Transverse colon (tissue), 4 donors: ENCODE measurements at regions not wholly inside any gene's neighbourhood (a gene's known extent, or its start where the extent isn't known, plus 50 kb on each side); places are given as distances from the start of the nearest gene placed in this dataset.

Experiments used
- DNase-seq: peaks from one replicate; pipeline ENCODE4 v3.0.0-alpha.2; 2019
- H3K27ac ChIP-seq, 4 donors: fragments of 200-600 bp; sonication (generic); 2 replicates each; pipeline ENCODE4 v1.5.1; 2016 to 2018; ENCODE audit warnings: inconsistent platforms in 4 of 4
- H3K27me3 ChIP-seq: fragments of 200-600 bp; sonication (generic); 2 replicates; pipeline ENCODE4 v1.5.1; 2017; ENCODE audit warnings: inconsistent platforms
- H3K36me3 ChIP-seq, 4 donors: fragments of 200-600 bp; sonication (generic); 2 replicates each; pipeline ENCODE4 v1.5.1; 2017 to 2019; ENCODE audit warnings: inconsistent platforms in 4 of 4
- H3K4me1 ChIP-seq, 4 donors: fragments of 200-600 bp; sonication (generic); 2 replicates each; pipeline ENCODE4 v1.5.1; 2017 to 2020; ENCODE audit warnings: inconsistent platforms in 4 of 4
- H3K4me3 ChIP-seq, 4 donors: fragments of 200-600 bp; sonication (generic); 1 replicate in 1 of 4; 2 replicates in 3 of 4; pipeline versions ENCODE4 v1.5.1 to v1.6.1; 2017 to 2019; ENCODE audit warnings: inconsistent platforms in 4 of 4
- H3K9me3 ChIP-seq, 2 donors: fragments of 200-600 bp; sonication (generic); 2 replicates each; pipeline ENCODE4 v1.5.1; 2017 to 2019; ENCODE audit warnings: inconsistent platforms in 2 of 2
- EP300 ChIP-seq: sonication (generic); formaldehyde crosslinking; IDR thresholded peaks from one replicate; pipeline ENCODE4 v1.6.1; 2017; ENCODE audit warnings: antibody characterized with exemption, low read depth
- POLR2A ChIP-seq: fragments of 450-650 bp; IDR thresholded peaks from one replicate; pipeline ENCODE4 v1.6.1; 2016; ENCODE audit warnings: antibody characterized with exemption, mild to moderate bottlenecking, moderate library complexity
- POLR2AphosphoS5 ChIP-seq, 3 donors: sonication (generic); formaldehyde crosslinking; IDR thresholded peaks; one replicate each; pipeline ENCODE4 v1.6.1; 2016; ENCODE audit warnings: antibody characterized with exemption in 3 of 3
- WGBS, 2 donors: methylation state at CpG; one replicate each; pipeline ENCODE4 v1.1.5; 2018; ENCODE audit warnings: low coverage in 1 of 2; 5-methylcytosine and 5-hydroxymethylcytosine counted together
- in situ Hi-C, 4 donors: fragments of 200-750 bp; cut with MboI; loops; one replicate each; pipeline versions ENCODE4 v1.15.0 to v1.15.1; 2017; ENCODE audit warnings: low sequenced_read_pairs in 3 of 4, low pct_ligation_motif_present in 1 of 4, low pct_unique_long_range_greater_than_20kb in 1 of 4
- intact Hi-C: fragments of 100-400 bp; cut with DNase I; formaldehyde crosslinking; loops from one replicate; pipeline ENCODE4 v1.15.1; 2023; ENCODE audit warnings: low total_unique reads
- TF ChIP-seq, protein P1 (sequence below), 5 experiments: fragments of 200-600 bp in 3 of 5; fragments of 450-650 bp in 2 of 5; sonication (generic) in 3 of 5; IDR thresholded peaks; 1 replicate in 2 of 5; 2 replicates in 3 of 5; pipeline ENCODE4 v1.5.1; 2016 to 2017; ENCODE audit warnings: antibody characterized with exemption in 5 of 5, inconsistent platforms in 3 of 5, mild to moderate bottlenecking in 2 of 5, moderate library complexity in 1 of 5

- Histone ChIP-seq H3K9me3 (no peaks in the 10 kb centered on the region), H3K27me3 (no peaks in the 10 kb centered on the region), H3K4me1 (no peaks in the 10 kb centered on the region), H3K4me3 (no peak overlapping the region), H3K36me3 (no peaks in the 10 kb centered on the region), H3K27ac (no peak overlapping the region)
- intact Hi-C loops, result no loop called here
- TF ChIP-seq, protein P1, sequence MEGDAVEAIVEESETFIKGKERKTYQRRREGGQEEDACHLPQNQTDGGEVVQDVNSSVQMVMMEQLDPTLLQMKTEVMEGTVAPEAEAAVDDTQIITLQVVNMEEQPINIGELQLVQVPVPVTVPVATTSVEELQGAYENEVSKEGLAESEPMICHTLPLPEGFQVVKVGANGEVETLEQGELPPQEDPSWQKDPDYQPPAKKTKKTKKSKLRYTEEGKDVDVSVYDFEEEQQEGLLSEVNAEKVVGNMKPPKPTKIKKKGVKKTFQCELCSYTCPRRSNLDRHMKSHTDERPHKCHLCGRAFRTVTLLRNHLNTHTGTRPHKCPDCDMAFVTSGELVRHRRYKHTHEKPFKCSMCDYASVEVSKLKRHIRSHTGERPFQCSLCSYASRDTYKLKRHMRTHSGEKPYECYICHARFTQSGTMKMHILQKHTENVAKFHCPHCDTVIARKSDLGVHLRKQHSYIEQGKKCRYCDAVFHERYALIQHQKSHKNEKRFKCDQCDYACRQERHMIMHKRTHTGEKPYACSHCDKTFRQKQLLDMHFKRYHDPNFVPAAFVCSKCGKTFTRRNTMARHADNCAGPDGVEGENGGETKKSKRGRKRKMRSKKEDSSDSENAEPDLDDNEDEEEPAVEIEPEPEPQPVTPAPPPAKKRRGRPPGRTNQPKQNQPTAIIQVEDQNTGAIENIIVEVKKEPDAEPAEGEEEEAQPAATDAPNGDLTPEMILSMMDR (IDR thresholded peaks at IDR 0.05), result no peak
- no peak for TF ChIP-seq POLR2A
- TF ChIP-seq POLR2AphosphoS5 (IDR thresholded peaks at IDR 0.05), result no peak
- no peak for TF ChIP-seq EP300
- 97 to 100% methylated on average over 1 of the region's 1 CpG for WGBS, 2 donors
- in situ Hi-C loops, result no loop called here
- DNase-seq, result no peak
These were observed 509.3 kb upstream of the MAN1A1 start for GRCh38 chr6:119858901-119859300.

DNA sequence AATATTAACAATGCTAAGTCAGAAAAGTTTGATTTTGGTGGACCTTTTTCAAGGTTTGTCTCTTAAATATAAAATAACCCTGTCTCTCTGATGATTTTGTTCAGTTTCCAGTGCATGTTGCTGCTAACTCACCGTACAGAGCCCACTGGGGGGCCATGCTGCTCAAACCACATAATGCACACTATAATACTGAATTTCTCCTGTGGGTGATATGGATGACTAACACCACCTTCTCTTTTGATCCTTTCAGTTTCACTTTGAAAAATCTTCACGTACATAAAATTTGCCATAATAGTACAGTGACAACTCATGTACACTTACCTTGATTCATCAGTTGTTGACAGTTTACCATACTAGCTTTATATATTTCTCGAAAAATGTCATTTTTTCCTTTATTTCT is 506.6 kb upstream of the MAN1A1 start:
- in situ Hi-C loops (no loop called here), intact Hi-C loops (no loop called here)
- TF ChIP-seq POLR2AphosphoS5 (IDR thresholded peaks at IDR 0.05), result no peak
- TF ChIP-seq, protein P1 (IDR thresholded peaks at IDR 0.05), result no peak
- no peak for TF ChIP-seq EP300
- no peak for TF ChIP-seq POLR2A
- WGBS, 2 donors, result 59 to 69% methylated on average over 3 of the region's 3 CpGs
- H3K36me3 ChIP-seq, result no peaks in the 10 kb centered on the region
- H3K9me3 ChIP-seq, result no peaks in the 10 kb centered on the region
- H3K4me1 ChIP-seq, result no peaks in the 10 kb centered on the region
- H3K27ac ChIP-seq, result no peak overlapping the region
- no peak for DNase-seq
- H3K27me3 ChIP-seq, result no peaks in the 10 kb centered on the region
- no peak overlapping the region for H3K4me3 ChIP-seq

DNA sequence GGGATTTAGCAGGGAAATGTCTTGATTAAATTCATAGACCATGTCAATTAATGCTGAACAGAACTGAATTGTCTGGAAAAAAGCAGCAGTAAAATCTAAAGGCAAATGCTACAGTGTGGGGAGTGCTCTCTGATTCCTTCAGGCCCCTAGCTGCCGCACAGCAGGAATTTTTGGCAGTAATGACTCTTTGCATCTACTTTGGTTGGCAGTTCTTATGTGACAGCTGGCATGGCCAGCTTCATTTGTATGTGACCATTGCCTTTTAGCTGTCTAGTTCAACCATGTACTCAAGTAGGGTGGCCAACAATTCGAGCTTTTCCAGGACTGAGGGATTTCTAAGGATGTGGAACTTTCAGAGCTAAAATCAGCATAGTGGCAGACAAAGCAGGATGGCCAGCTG is 499.1 kb upstream of the MAN1A1 start:
- Histone ChIP-seq H3K4me3 (no peak overlapping the region), H3K9me3 (no peaks in the 10 kb centered on the region), H3K36me3 (no peaks in the 10 kb centered on the region), H3K27ac (no peak overlapping the region), H3K27me3 (no peaks in the 10 kb centered on the region), H3K4me1 (no peaks in the 10 kb centered on the region)
- 60% methylated on average over 2 of the region's 2 CpGs; no CpG with 5 or more reads in 1 of the 2 donors for WGBS, 2 donors
- no peak for DNase-seq
- in situ Hi-C loops (no loop called here), intact Hi-C loops (no loop called here)
- no peak for TF ChIP-seq POLR2A
- TF ChIP-seq, protein P1 (IDR thresholded peaks at IDR 0.05), result no peak

DNA sequence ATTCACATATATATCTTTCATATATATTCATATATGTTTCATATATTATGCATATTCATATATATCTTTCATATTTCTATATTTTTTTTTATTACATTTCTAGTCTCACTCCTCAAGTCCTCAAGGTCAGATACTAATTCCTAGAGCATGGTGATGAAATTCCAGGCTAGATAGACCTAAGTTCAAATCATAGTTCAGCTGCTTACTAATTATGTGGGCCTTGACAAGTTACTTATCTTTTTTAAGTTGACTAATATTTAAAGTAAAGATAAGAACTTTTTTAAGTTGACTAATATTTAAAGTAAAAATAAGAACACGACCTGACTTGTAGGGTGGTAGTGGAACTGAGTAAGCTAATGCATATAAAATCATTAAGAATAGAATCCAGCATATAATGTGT is 495.6 kb upstream of the MAN1A1 start:
- no peak overlapping the region for H3K4me3 ChIP-seq
- no peak for TF ChIP-seq POLR2AphosphoS5 (IDR thresholded peaks at IDR 0.05)
- TF ChIP-seq EP300, result no peak
- TF ChIP-seq, protein P1 (IDR thresholded peaks at IDR 0.05), result no peak
- no peak for TF ChIP-seq POLR2A
- intact Hi-C loops (no loop called here), in situ Hi-C loops (no loop called here)
- no peak for DNase-seq
- H3K27me3 ChIP-seq, result no peaks in the 10 kb centered on the region
- H3K4me1 ChIP-seq, result no peaks in the 10 kb centered on the region
- no peaks in the 10 kb centered on the region for H3K9me3 ChIP-seq
- no peak overlapping the region for H3K27ac ChIP-seq
- H3K36me3 ChIP-seq, result no peaks in the 10 kb centered on the region
- WGBS, 2 donors, result 49 to 64% methylated on average over 1 of the region's 1 CpG
